Adipocyte (in vitro differentiated cells): ENCODE measurements at regions not wholly inside any gene's neighbourhood (a gene's known extent, or its start where the extent isn't known, plus 50 kb on each side); places are given as distances from the start of the nearest gene placed in this dataset.

Experiments used
- DNase-seq: peaks from one replicate; pipeline ENCODE4 v3.0.0-alpha.2; 2015; ENCODE audit warnings: low read depth
- H3K27me3 ChIP-seq: replicated peaks from 2 replicates; pipeline ENCODE4 v1.7.0; 2013; ENCODE audit warnings: mild to moderate bottlenecking, low read length, moderate library complexity; ENCODE audit not compliant: control insufficient read depth, insufficient read depth
- H3K36me3 ChIP-seq: 2 replicates; pipeline ENCODE4 v1.7.0; 2013; ENCODE audit warnings: low read length, mild to moderate bottlenecking, moderate library complexity; ENCODE audit not compliant: control insufficient read depth, insufficient read depth, severe bottlenecking
- H3K4me1 ChIP-seq: 2 replicates; pipeline ENCODE4 v1.7.0; 2013; ENCODE audit warnings: mild to moderate bottlenecking, low read length, moderate library complexity; ENCODE audit not compliant: control insufficient read depth, insufficient read depth
- H3K4me3 ChIP-seq: 2 replicates; pipeline ENCODE4 v1.7.0; 2013; ENCODE audit warnings: mild to moderate bottlenecking, low read length, moderate library complexity
- H3K9ac ChIP-seq: 2 replicates; pipeline ENCODE4 v1.7.0; 2013; ENCODE audit warnings: mild to moderate bottlenecking, low read length, moderate library complexity
- H3K9me3 ChIP-seq: 2 replicates; pipeline ENCODE4 v1.7.0; 2013; ENCODE audit warnings: mild to moderate bottlenecking, low read length, moderate library complexity; ENCODE audit not compliant: control insufficient read depth

DNA sequence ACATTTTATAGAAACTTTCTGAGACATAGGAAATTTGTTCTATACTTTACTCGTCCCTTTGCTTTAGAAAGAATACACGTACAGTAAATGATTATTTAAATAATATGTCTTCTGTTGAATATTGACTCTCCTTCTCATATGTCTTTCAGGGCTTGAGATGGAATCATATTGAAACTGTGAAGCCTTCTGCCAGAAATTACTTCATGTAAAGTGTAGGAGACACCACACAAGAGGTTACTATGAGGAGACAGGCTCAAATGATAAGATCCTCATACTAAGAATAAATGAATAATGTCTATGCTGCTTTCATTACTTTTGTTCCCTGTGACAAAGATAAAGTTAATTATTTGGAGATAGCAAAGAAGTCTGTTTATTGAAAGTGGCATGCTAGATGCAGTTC is 1240.3 kb upstream of the MAP3K7 start:
- Histone ChIP-seq H3K9me3 (no peaks in the 10 kb centered on the region), H3K9ac (no peak overlapping the region), H3K36me3 (no peaks in the 10 kb centered on the region), H3K4me3 (no peak overlapping the region), H3K4me1 (peaks cover 8% of the 10 kb centered on the region), H3K27me3 (no peaks in the 10 kb centered on the region)
- DNase-seq, result no peak

DNA sequence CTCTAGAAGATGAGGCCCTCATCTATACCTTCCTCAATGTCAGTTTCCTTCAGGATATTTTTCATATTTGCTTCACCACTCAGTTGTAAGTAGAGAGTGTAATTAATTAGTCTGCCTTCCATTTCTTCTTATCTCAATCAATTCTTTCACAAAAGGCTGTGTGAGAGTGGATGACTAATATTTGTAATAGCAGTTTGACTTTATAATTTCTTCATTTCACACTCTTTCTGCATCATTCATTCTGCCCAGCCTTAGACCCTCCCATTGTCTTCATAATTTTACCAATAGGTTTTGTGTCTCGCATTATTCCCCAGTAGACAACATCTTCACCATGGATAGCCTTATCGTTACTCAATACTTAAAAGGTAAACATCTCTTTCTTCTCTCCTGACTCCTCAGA is 1239.3 kb upstream of the MAP3K7 start:
- H3K4me1 ChIP-seq, result peaks cover 15% of the 10 kb centered on the region
- no peak for DNase-seq
- H3K9ac ChIP-seq, result no peak overlapping the region
- H3K36me3 ChIP-seq, result no peaks in the 10 kb centered on the region
- H3K4me3 ChIP-seq, result no peak overlapping the region
- H3K9me3 ChIP-seq, result no peaks in the 10 kb centered on the region
- H3K27me3 ChIP-seq, result no peaks in the 10 kb centered on the region

DNA sequence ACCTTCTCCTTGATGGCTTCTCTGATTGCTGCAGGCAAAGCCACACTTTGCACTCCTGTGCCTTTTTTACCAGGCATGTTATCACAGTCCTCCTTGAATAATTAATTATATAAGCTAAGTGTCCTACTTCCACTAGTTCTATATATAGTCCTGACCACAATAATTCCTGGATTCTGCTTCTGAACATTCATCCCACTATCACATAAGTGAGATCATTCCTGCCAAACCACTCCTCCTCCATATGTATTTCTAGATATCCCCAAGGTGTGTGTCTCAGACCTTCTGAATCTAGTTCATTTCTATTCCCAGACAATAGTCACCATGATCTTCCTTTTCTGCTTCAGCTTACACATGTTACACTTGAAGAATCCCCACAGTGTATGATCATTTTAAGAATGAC is 1237.5 kb upstream of the MAP3K7 start:
- DNase-seq, result no peak
- no peak overlapping the region for H3K4me3 ChIP-seq
- H3K9me3 ChIP-seq, result no peaks in the 10 kb centered on the region
- no peak overlapping the region for H3K9ac ChIP-seq
- H3K4me1 ChIP-seq, result peaks cover 15% of the 10 kb centered on the region
- H3K27me3 ChIP-seq, result no peaks in the 10 kb centered on the region
- no peaks in the 10 kb centered on the region for H3K36me3 ChIP-seq

DNA sequence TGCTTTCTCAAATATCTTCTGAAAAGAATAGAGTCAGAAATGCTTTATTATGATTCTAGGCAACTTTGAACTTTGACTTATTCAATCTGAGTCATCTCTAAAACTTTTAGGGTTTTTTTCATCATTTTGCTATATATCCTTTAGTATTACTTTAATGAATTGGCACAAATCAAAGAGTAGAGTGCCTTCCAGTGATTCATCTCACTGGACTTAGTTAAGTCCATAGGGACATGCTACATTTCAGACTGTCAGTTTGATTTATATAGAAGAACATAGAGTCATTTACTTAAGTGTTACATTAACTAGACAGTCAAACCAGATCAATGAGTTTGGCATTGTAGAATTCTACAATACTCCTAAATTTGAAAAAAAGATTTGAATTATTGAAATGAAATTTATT is 1235.7 kb upstream of the MAP3K7 start:
- Histone ChIP-seq H3K9ac (no peak overlapping the region), H3K9me3 (no peaks in the 10 kb centered on the region), H3K4me3 (no peak overlapping the region), H3K27me3 (no peaks in the 10 kb centered on the region), H3K36me3 (no peaks in the 10 kb centered on the region), H3K4me1 (peaks cover 15% of the 10 kb centered on the region)
- DNase-seq, result no peak

DNA sequence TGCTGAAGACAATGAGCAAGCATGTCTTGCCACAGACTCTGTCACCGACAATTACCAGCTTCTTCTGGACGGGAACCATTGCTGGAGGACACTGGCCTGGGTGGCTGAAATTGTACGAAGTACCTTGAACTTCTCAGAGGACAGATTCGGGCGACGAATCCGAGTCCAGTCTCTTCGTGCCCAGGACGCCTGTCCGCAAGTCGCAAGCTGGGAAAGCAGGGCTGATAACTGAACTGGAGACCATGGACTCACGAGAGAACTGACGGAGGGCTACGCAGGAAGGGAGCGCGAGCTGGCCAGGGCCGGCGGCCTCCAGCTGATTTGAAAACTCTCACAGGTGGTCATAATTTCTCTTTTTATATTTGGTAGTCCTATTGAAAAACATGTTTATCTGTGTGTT is 1229.5 kb upstream of the MAP3K7 start:
- no peaks in the 10 kb centered on the region for H3K27me3 ChIP-seq
- no peaks in the 10 kb centered on the region for H3K36me3 ChIP-seq
- H3K9me3 ChIP-seq, result no peaks in the 10 kb centered on the region
- no peak overlapping the region for H3K4me3 ChIP-seq
- peaks cover 12% of the 10 kb centered on the region for H3K4me1 ChIP-seq
- no peak overlapping the region for H3K9ac ChIP-seq
- DNase-seq, result no peak

DNA sequence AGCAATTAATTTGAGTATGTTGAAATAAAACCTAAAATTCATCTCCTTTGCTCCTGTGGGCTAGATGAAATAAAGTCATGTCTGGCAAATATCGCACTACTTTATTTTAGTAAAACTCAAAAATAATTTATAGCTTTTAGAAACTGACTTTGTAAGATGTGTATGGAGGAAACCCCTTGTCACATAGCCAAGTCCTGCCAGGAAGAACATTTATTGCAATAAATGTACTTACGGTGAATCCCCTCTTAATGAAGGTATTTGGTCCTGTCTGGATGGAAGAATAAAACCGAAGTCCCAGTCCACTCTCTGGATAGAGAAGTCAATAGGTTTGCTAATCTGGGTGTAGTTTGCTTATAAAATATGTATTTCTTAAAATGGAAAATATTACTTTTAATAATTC is 1226.8 kb upstream of the MAP3K7 start:
- no peak overlapping the region for H3K4me3 ChIP-seq
- H3K9me3 ChIP-seq, result no peaks in the 10 kb centered on the region
- DNase-seq, result no peak
- no peaks in the 10 kb centered on the region for H3K36me3 ChIP-seq
- H3K4me1 ChIP-seq, result peaks cover 12% of the 10 kb centered on the region
- H3K27me3 ChIP-seq, result no peaks in the 10 kb centered on the region
- H3K9ac ChIP-seq, result no peak overlapping the region

DNA sequence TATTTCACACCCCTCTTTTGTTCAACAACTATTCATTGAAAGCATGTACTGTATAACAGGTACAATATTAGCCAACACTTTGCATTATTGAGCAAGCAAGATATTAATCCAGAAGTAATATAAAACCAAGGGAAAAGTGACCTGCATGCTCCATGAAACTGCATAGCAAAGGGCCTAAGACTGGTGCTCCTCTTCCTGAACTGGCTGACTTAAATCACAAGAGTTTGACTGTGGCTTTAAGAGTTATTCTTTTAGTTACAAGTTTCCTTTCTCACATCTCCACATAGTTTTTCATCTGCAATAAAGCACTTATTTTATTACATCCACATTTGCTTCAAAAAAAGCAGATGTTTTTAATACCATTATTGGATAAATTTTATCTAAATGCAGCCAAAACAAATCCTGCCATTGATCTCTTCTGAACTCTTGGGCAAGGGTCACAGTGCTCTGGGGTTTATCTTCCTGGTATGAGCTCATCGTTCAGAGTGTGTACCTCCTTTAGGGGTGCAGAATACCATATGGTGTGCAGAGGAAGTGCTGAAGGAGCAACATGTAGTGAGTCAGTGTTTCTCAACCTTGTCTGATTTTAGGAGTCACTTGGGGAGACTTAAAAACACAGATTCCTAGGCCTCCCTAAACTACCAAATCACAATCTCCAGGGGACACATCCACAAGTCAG is 1225.9 kb upstream of the MAP3K7 start:
- no peak overlapping the region for H3K4me3 ChIP-seq

DNA sequence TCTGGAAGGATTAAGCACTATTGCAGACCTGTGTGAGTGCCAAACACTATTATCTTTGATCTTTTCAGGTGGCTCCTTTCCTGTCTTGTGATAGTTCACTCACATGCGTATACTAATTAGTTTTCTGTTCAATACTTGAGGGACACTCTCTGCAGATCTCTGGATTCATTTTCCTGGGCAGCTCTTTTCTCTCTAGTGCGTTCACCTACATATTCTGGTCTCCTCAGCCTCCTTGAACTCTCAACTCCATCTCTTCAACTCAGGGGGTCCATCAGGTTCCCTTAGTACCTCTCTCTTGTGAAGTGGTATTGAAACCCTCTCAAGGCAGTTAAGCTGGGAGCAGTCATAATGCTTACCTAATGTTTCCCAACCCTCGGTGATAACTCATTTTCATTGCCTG is 1218.1 kb upstream of the MAP3K7 start:
- no peak overlapping the region for H3K9ac ChIP-seq
- DNase-seq, result no peak

More for the DNA sequence above, 1225.9 kb upstream of the MAP3K7 start:
- Histone ChIP-seq H3K27me3 (no peaks in the 10 kb centered on the region), H3K4me1 (peaks cover 12% of the 10 kb centered on the region), H3K9ac (no peak overlapping the region), H3K9me3 (no peaks in the 10 kb centered on the region), H3K36me3 (no peaks in the 10 kb centered on the region)
- no peak for DNase-seq

DNA sequence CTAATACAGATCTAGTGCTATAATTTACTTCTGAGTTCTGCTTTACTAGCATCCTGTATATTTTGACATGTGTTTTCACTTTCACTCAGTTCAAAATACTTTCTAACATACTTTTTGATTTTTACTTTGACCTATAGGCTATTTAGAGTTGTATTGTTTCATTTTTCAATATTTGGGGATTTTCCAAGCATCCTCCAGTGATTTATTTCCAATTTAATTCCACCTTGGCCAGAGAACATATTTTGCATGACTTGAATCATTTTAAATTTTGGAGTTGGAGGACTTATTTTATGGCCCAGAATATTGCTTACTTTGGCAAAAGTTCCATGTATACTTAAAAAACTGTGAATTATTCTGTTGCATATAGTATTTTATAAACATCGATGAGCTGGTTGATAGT is 1215.6 kb upstream of the MAP3K7 start:
- no peak overlapping the region for H3K9ac ChIP-seq
- no peak overlapping the region for H3K4me3 ChIP-seq
- H3K36me3 ChIP-seq, result no peaks in the 10 kb centered on the region
- no peaks in the 10 kb centered on the region for H3K27me3 ChIP-seq
- no peaks in the 10 kb centered on the region for H3K4me1 ChIP-seq
- H3K9me3 ChIP-seq, result no peaks in the 10 kb centered on the region
- no peak for DNase-seq

More for the DNA sequence above, 1218.1 kb upstream of the MAP3K7 start:
- no peaks in the 10 kb centered on the region for H3K4me1 ChIP-seq
- no peaks in the 10 kb centered on the region for H3K9me3 ChIP-seq
- H3K36me3 ChIP-seq, result no peaks in the 10 kb centered on the region
- no peak overlapping the region for H3K4me3 ChIP-seq
- H3K27me3 ChIP-seq, result no peaks in the 10 kb centered on the region

DNA sequence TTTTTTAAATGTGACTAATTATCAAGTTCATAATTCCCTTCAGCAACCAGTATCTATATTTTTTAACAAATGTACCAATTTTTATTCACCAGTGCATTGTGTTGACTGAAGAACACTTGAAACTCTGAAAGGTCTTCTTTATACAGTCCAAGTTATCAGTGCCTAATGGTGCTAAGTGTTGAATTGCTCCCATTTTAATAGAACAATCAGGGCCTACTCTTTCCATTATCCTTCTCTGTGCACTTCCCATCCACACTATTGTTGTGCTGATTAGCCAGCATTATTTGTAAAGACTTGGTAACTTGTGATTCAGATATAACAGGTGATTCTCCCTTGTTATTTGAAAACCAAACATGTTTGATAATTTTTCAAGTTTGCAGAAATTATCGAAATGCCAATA is 1209.7 kb upstream of the MAP3K7 start:
- no peak for DNase-seq
- Histone ChIP-seq H3K4me1 (no peaks in the 10 kb centered on the region), H3K9ac (no peak overlapping the region), H3K4me3 (no peak overlapping the region), H3K27me3 (no peaks in the 10 kb centered on the region), H3K9me3 (no peaks in the 10 kb centered on the region), H3K36me3 (no peaks in the 10 kb centered on the region)

DNA sequence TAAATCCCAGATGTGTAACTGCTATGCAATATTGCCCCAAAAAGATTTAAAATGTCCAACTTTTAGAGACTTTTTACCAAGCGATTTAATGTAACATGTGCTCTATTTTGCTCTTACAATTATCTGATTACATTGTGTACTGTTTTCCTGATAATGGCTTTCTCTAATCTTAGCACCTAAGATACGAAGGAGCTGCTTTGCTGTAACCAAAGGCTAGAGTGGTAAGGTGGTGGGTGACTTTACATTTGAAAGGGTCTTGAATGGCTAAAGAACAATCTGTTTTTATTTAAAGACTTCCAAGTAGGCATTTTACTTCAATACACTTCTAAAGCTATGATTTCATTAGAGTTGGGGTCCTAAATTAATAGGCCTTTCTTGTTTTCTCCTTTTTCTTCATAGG is 1201.6 kb upstream of the MAP3K7 start:
- H3K9ac ChIP-seq, result no peak overlapping the region
- no peaks in the 10 kb centered on the region for H3K27me3 ChIP-seq
- no peaks in the 10 kb centered on the region for H3K9me3 ChIP-seq
- H3K4me1 ChIP-seq, result no peaks in the 10 kb centered on the region
- H3K4me3 ChIP-seq, result no peak overlapping the region
- DNase-seq, result no peak
- H3K36me3 ChIP-seq, result no peaks in the 10 kb centered on the region
